Liver (tissue), 8 donors: ENCODE measurements at regions not wholly inside any gene's neighbourhood (a gene's known extent, or its start where the extent isn't known, plus 50 kb on each side); places are given as distances from the start of the nearest gene placed in this dataset. TPM values are rescaled to one million over a fixed set of nuclear protein-coding genes. Genes with fewer than 3 reads are reported as not detected.

Experiments
- DNase-seq: peaks from one replicate; pipeline ENCODE4 v3.0.0-alpha.2; 2017; ENCODE audit warnings: low spot score
- H3K27ac ChIP-seq, 2 donors: one replicate each; pipeline ENCODE4 v1.7.0; 2013; ENCODE audit warnings: inconsistent platforms in 2 of 2, low read length in 2 of 2, control low read depth in 1 of 2, low read depth in 1 of 2, mild to moderate bottlenecking in 1 of 2
- H3K27me3 ChIP-seq, 4 donors: one replicate each; pipeline versions ENCODE4 v1.6.1 to v1.7.0; 2013; ENCODE audit warnings: low read length in 3 of 4, inconsistent platforms in 1 of 4, mild to moderate bottlenecking in 1 of 4, moderate library complexity in 1 of 4; ENCODE audit not compliant: control insufficient read depth in 4 of 4, insufficient read depth in 4 of 4
- H3K36me3 ChIP-seq, 4 donors: one replicate each; pipeline versions ENCODE4 v1.6.1 to v1.7.0; 2013; ENCODE audit warnings: low read length in 3 of 4, mild to moderate bottlenecking in 3 of 4, low read depth in 1 of 4, moderate library complexity in 1 of 4; ENCODE audit not compliant: control insufficient read depth in 4 of 4, insufficient read depth in 3 of 4
- H3K4me1 ChIP-seq, 4 donors: one replicate each; pipeline versions ENCODE4 v1.6.1 to v1.7.0; 2013; ENCODE audit warnings: low read length in 3 of 4, mild to moderate bottlenecking in 3 of 4, moderate library complexity in 1 of 4; ENCODE audit not compliant: control insufficient read depth in 4 of 4, insufficient read depth in 4 of 4
- H3K4me3 ChIP-seq, 3 donors: one replicate each; pipeline versions ENCODE4 v1.6.1 to v1.7.0; 2013; ENCODE audit warnings: low read length in 3 of 3, control low read depth in 1 of 3, low read depth in 1 of 3, mild to moderate bottlenecking in 1 of 3
- H3K9ac ChIP-seq, 2 donors: one replicate each; pipeline ENCODE4 v1.7.0; 2013; ENCODE audit warnings: low read length in 2 of 2, mild to moderate bottlenecking in 2 of 2, moderate library complexity in 2 of 2, control low read depth in 1 of 2, low read depth in 1 of 2
- H3K9me3 ChIP-seq, 4 donors: one replicate each; pipeline versions ENCODE4 v1.6.1 to v1.7.0; 2013; ENCODE audit warnings: low read length in 3 of 4; ENCODE audit not compliant: control insufficient read depth in 4 of 4
- EGR1 ChIP-seq, 2 donors: IDR thresholded peaks; 2 replicates each; pipeline ENCODE4 v1.6.1; 2016 to 2018; ENCODE audit warnings: antibody characterized with exemption in 2 of 2, low read depth in 2 of 2
- FOXA1 ChIP-seq: IDR thresholded peaks from 2 replicates; pipeline ENCODE4 v1.6.1; 2016; ENCODE audit warnings: antibody characterized with exemption
- FOXA2 ChIP-seq: IDR thresholded peaks from 2 replicates; pipeline ENCODE4 v1.6.1; 2016; ENCODE audit warnings: antibody characterized with exemption
- HNF4A ChIP-seq, 2 donors: conservative IDR thresholded peaks; 2 replicates each; pipeline ENCODE4 v1.6.1; 2016; ENCODE audit warnings: antibody characterized with exemption in 2 of 2, mild to moderate bottlenecking in 2 of 2
- HNF4G ChIP-seq: IDR thresholded peaks from 2 replicates; pipeline ENCODE4 v1.6.1; 2016; ENCODE audit warnings: antibody characterized with exemption
- JUND ChIP-seq, 2 donors: IDR thresholded peaks; 2 replicates each; pipeline ENCODE4 v1.6.1; 2016; ENCODE audit warnings: antibody characterized with exemption in 2 of 2
- RAD21 ChIP-seq, 2 donors: IDR thresholded peaks; 2 replicates each; pipeline ENCODE4 v1.6.1; 2016; ENCODE audit warnings: antibody characterized with exemption in 2 of 2, mild to moderate bottlenecking in 2 of 2
- RXRA ChIP-seq, 2 donors: IDR thresholded peaks; 2 replicates each; pipeline ENCODE4 v1.6.1; 2017 to 2018; ENCODE audit warnings: antibody characterized with exemption in 2 of 2, mild to moderate bottlenecking in 1 of 2
- SP1 ChIP-seq: IDR thresholded peaks from 2 replicates; pipeline ENCODE4 v1.6.1; 2018; ENCODE audit warnings: antibody characterized with exemption, mild to moderate bottlenecking
- WGBS: extraction: QIAGEN DNeasy Blood & Tissue Kit; methylation state at CpG from one replicate; pipeline ENCODE4 v1.1.7; 2013; 5-methylcytosine and 5-hydroxymethylcytosine counted together
- small RNA-seq: library from RNA; depleted of rRNA; stranded (forward); fragments of <200 nt; gene quantifications from one replicate; pipeline ENCODE3, GENCODE V24; 2014
- TF ChIP-seq, protein P1 (sequence below): IDR thresholded peaks from 2 replicates; pipeline ENCODE4 v1.6.1; 2016; ENCODE audit warnings: antibody characterized with exemption, mild to moderate bottlenecking
- TF ChIP-seq, protein P2 (sequence below): IDR thresholded peaks from 2 replicates; pipeline ENCODE4 v1.6.1; 2016; ENCODE audit warnings: antibody characterized with exemption
- donor health status: healthy.
- donor health status: healthy.
- donor health status: healthy.
- donor health status: healthy.

DNA sequence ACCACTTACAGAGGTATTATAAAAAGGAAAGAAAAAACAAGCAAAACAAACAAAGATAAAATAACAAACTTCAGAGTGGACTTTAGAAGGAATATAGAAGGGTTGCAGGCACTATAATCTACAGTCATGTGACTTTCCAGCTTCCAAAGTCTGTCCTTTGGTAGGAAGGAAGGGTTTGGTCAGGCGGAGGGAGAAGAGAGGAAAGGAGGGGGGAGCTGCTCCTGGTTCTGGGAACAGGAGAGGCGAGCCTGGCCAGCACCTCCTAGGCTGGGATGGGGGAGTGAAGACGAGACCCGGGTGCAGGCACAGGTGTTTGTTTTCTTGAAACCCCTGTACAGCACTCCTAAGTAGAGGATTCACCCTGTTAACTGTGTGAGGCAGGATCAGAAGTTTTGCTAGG is 53.8 kb upstream of the GATA6 start:
- Histone ChIP-seq H3K27ac (peak overlapping the region in 1 of 2 donors; percentile 59), H3K27me3 (no peaks in the 10 kb centered on the region), H3K9ac (peak overlapping the region in 1 of 2 donors; percentile 71), H3K9me3 (no peaks in the 10 kb centered on the region), H3K36me3 (no peaks in the 10 kb centered on the region), H3K4me1 (peaks cover 0 to 20% (median 20%) of the 10 kb centered on the region in 4 donors), H3K4me3 (no peak overlapping the region)
- DNase-seq = no peak
- 15% methylated on average over 4 of the region's 4 CpGs for WGBS
- TF ChIP-seq EGR1 (IDR thresholded peaks at IDR 0.05; ENCODE audit: low read depth in 2 of 2) (peak in 1 of 2 donors; percentile 48), HNF4A (conservative IDR thresholded peaks at IDR 0.05) (peak; percentile 86 to 87), FOXA1 (no peak), RXRA (IDR thresholded peaks at IDR 0.05) (peak in 1 of 2 donors; percentile 66), RAD21 (IDR thresholded peaks at IDR 0.05) (peak; percentile 32), FOXA2 (peak; percentile 12), JUND (IDR thresholded peaks at IDR 0.05) (peak in 1 of 2 donors; percentile 16), HNF4G (peak; percentile 69), SP1 (peak; percentile 81)
- TF ChIP-seq, protein P1, sequence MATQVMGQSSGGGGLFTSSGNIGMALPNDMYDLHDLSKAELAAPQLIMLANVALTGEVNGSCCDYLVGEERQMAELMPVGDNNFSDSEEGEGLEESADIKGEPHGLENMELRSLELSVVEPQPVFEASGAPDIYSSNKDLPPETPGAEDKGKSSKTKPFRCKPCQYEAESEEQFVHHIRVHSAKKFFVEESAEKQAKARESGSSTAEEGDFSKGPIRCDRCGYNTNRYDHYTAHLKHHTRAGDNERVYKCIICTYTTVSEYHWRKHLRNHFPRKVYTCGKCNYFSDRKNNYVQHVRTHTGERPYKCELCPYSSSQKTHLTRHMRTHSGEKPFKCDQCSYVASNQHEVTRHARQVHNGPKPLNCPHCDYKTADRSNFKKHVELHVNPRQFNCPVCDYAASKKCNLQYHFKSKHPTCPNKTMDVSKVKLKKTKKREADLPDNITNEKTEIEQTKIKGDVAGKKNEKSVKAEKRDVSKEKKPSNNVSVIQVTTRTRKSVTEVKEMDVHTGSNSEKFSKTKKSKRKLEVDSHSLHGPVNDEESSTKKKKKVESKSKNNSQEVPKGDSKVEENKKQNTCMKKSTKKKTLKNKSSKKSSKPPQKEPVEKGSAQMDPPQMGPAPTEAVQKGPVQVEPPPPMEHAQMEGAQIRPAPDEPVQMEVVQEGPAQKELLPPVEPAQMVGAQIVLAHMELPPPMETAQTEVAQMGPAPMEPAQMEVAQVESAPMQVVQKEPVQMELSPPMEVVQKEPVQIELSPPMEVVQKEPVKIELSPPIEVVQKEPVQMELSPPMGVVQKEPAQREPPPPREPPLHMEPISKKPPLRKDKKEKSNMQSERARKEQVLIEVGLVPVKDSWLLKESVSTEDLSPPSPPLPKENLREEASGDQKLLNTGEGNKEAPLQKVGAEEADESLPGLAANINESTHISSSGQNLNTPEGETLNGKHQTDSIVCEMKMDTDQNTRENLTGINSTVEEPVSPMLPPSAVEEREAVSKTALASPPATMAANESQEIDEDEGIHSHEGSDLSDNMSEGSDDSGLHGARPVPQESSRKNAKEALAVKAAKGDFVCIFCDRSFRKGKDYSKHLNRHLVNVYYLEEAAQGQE = peak; percentile 34
- TF ChIP-seq, protein P2, sequence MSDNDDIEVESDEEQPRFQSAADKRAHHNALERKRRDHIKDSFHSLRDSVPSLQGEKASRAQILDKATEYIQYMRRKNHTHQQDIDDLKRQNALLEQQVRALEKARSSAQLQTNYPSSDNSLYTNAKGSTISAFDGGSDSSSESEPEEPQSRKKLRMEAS = no peak

Small RNA genes in the stretch of these regions (small RNA-seq; reads per million reads assigned to genes)
- not detected for gene RNA5SP451
